Panc1 (cell line): ENCODE measurements at regions not wholly inside any gene's neighbourhood (a gene's known extent, or its start where the extent isn't known, plus 50 kb on each side); places are given as distances from the start of the nearest gene placed in this dataset.

Experiments used
- ATAC-seq: fragments of 200-7000 bp; cut with Tn5 transposase; 2 replicates; pipeline ENCODE4 v1.9.1; 2020; ENCODE audit warnings: mild to moderate bottlenecking, moderate library complexity
- BruUV-seq: library from RNA; stranded (reverse); fragments of 400-500 nt; replicated peaks from 2 replicates; lab custom pipeline; 2021; lab: Mats Ljungman, UMichigan
- CTCF ChIA-PET: fragments of 300-600 bp; sonication (Branson Sonifier 250); formaldehyde crosslinking; loops from one replicate; lab custom pipeline; 2022; ENCODE audit warnings: antibody characterized with exemption; lab: Charles Lee
- POLR2A ChIA-PET: fragments of 300-600 bp; sonication (Branson Sonifier 250); formaldehyde crosslinking; loops from one replicate; lab custom pipeline; 2022; ENCODE audit warnings: antibody characterized with exemption; lab: Charles Lee
- DNase-seq: peaks from one replicate; pipeline ENCODE4 v3.0.0-alpha.2; 2010; ENCODE audit warnings: low read depth, low spot score
- H3K27ac ChIP-seq: 2 replicates; pipeline ENCODE4 v1.5.1; 2011; ENCODE audit warnings: mild to moderate bottlenecking, low read length, inconsistent platforms
- H3K27me3 ChIP-seq: fragments of 200-500 bp; sonication (Bioruptor generic); 2 replicates; pipeline ENCODE4 v1.6.0; 2014; ENCODE audit warnings: low read length, inconsistent platforms; ENCODE audit not compliant: control insufficient read depth, insufficient read depth
- H3K36me3 ChIP-seq: fragments of 200-500 bp; sonication (Bioruptor generic); 2 replicates; pipeline ENCODE4 v1.5.1; 2014; ENCODE audit warnings: inconsistent platforms, mild to moderate bottlenecking, low read length, moderate library complexity; ENCODE audit not compliant: control insufficient read depth, insufficient read depth
- H3K4me1 ChIP-seq: 2 replicates; pipeline ENCODE4 v1.5.1; 2011; ENCODE audit warnings: inconsistent platforms, mild to moderate bottlenecking, low read length, moderate library complexity; ENCODE audit not compliant: control insufficient read depth, insufficient read depth
- H3K4me3 ChIP-seq, 2 experiments: 2 replicates each; pipeline ENCODE4 v1.5.1; 2011 to 2012; ENCODE audit warnings: low read depth in 2 of 2, low read length in 2 of 2, mild to moderate bottlenecking in 2 of 2, inconsistent platforms in 1 of 2, moderate library complexity in 1 of 2
- H3K9me3 ChIP-seq: fragments of 200-500 bp; sonication (Bioruptor generic); 2 replicates; pipeline ENCODE4 v1.5.1; 2014; ENCODE audit warnings: low read depth, mild to moderate bottlenecking, inconsistent platforms, low read length, moderate library complexity; ENCODE audit not compliant: control insufficient read depth, insufficient read depth
- CTCF ChIP-seq: fragments of 450-650 bp; IDR thresholded peaks from 2 replicates; pipeline ENCODE4 v1.5.1; 2017; ENCODE audit warnings: mild to moderate bottlenecking
- POLR2AphosphoS5 ChIP-seq: IDR thresholded peaks from 2 replicates; pipeline ENCODE4 v1.6.1; 2012; ENCODE audit warnings: mild to moderate bottlenecking, low read depth, low read length, moderate library complexity
- REST ChIP-seq, 2 experiments: IDR thresholded peaks; 2 replicates each; pipeline ENCODE4 v1.6.1; 2011 to 2012; ENCODE audit warnings: low read depth in 2 of 2, control low read depth in 1 of 2, low read length in 1 of 2, mild to moderate bottlenecking in 1 of 2, moderate library complexity in 1 of 2; ENCODE audit not compliant: insufficient read depth in 1 of 2
- SIN3A ChIP-seq: IDR thresholded peaks from 2 replicates; pipeline ENCODE4 v1.6.1; 2012; ENCODE audit warnings: low read depth, mild to moderate bottlenecking, low read length, moderate library complexity, borderline replicate concordance; ENCODE audit not compliant: insufficient read depth
- TCF7L2 ChIP-seq: IDR thresholded peaks from 2 replicates; pipeline ENCODE4 v1.6.1; 2011; ENCODE audit warnings: mild to moderate bottlenecking, low read depth, low read length, inconsistent platforms
- in situ Hi-C: cut with HindIII; loops from 2 replicates; pipeline ENCODE4 v1.10.0; 2016; ENCODE audit warnings: low sequenced_read_pairs, low pct_unique_long_range_greater_than_20kb
- intact Hi-C: fragments of 100-400 bp; cut with micrococcal nuclease; formaldehyde crosslinking; loops from one replicate; pipeline ENCODE4 v1.10.0; 2022; ENCODE audit not compliant: unreplicated experiment

- intact Hi-C loops (no loop called here), in situ Hi-C loops (no loop called here)
- Histone ChIP-seq H3K36me3 (no peaks in the 10 kb centered on the region), H3K27ac (no peak overlapping the region), H3K4me3 (no peak overlapping the region), H3K9me3 (no peaks in the 10 kb centered on the region), H3K4me1 (no peaks in the 10 kb centered on the region), H3K27me3 (no peaks in the 10 kb centered on the region)
- no peak for DNase-seq
- TF ChIP-seq POLR2AphosphoS5 = no peak
- no peak for TF ChIP-seq TCF7L2
- POLR2A ChIA-PET = interaction anchor here (0.8 kb wide), 1 partner anchor 75 kb away, joined by 3 read pairs; no protein-coding TSS in a partner anchor
- CTCF ChIA-PET = no interaction called here
- no TSS peak for BruUV-seq
- no peak for ATAC-seq
These were observed 156.7 kb upstream of the CDH19 start for GRCh38 chr18:66760559-66760958.

- CTCF ChIA-PET = no interaction called here
- in situ Hi-C loops = no loop called here
- no peak for TF ChIP-seq TCF7L2
- TF ChIP-seq SIN3A = no peak
- TF ChIP-seq POLR2AphosphoS5 = no peak
- TF ChIP-seq CTCF = no peak
- no peak for TF ChIP-seq REST (IDR thresholded peaks at IDR 0.05; ENCODE audit: insufficient read depth in 1 of 2, low read depth in 2 of 2, low read length in 1 of 2)
- no TSS peak for BruUV-seq
- POLR2A ChIA-PET = no interaction called here
- no peak for DNase-seq
- no peaks in the 10 kb centered on the region for H3K4me1 ChIP-seq
- H3K27ac ChIP-seq = no peak overlapping the region
- H3K9me3 ChIP-seq = no peaks in the 10 kb centered on the region
- H3K27me3 ChIP-seq = no peaks in the 10 kb centered on the region
- no peak for ATAC-seq
- no peaks in the 10 kb centered on the region for H3K36me3 ChIP-seq
- H3K4me3 ChIP-seq = no peak overlapping the region
- intact Hi-C loops = no loop called here
These were observed 155.3 kb upstream of the CDH19 start for GRCh38 chr18:66759050-66759828.

DNA sequence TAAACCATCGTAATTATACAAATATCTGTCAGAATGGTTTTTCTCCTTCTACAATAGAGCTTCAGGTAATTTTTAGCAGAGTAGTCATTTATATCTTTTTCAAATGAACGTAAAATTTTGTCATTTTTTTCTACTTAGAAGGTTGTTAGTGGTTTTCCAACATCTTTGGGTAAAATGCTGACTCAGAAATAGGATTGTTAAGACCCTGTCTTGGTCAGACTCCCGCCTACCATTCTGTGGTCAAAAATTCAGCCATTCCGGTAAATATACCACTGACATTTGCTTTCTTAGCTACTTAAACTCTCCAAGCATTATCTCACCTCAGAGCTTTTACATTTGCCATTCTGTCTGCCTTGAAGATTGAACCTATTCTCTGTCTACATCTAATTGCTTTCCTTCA lies 154.1 kb upstream of the CDH19 start:
- intact Hi-C loops = no loop called here
- Histone ChIP-seq H3K27me3 (no peaks in the 10 kb centered on the region), H3K27ac (no peak overlapping the region), H3K4me1 (no peaks in the 10 kb centered on the region), H3K9me3 (no peaks in the 10 kb centered on the region), H3K4me3 (no peak overlapping the region), H3K36me3 (no peaks in the 10 kb centered on the region)
- DNase-seq = no peak
- ATAC-seq = no peak
- POLR2A ChIA-PET = no interaction called here
- no peak for TF ChIP-seq SIN3A
- TF ChIP-seq CTCF = no peak
- no peak for TF ChIP-seq TCF7L2
- no peak for TF ChIP-seq POLR2AphosphoS5
- no peak for TF ChIP-seq REST (IDR thresholded peaks at IDR 0.05; ENCODE audit: insufficient read depth in 1 of 2, low read depth in 2 of 2, low read length in 1 of 2)
- BruUV-seq = no TSS peak
- in situ Hi-C loops = no loop called here
- CTCF ChIA-PET = no interaction called here
